ENCODE measurements at regions not wholly inside any gene's neighbourhood (a gene's known extent, or its start where the extent isn't known, plus 50 kb on each side); places are given as distances from the start of the nearest gene placed in this dataset.

- Mint-ChIP-seq H3K9me3 (peaks cover 3% of the 10 kb centered on the region), H3K36me3 (ENCODE audit: low read depth) (no peaks in the 10 kb centered on the region), H3K4me1 (peaks cover 3% of the 10 kb centered on the region), H3K27me3 (ENCODE audit: low read depth) (peaks cover 23% of the 10 kb centered on the region), H3K27ac (no peak overlapping the region), H3K4me3 (no peak overlapping the region)
- TF ChIP-seq CTCF (IDR thresholded peaks at IDR 0.05; ENCODE audit: unreplicated experiment in 3 of 3): no peak
Measured at GRCh38 chr1:220997791-220998190, 118.5 kb downstream of the HLX start.

GRCh38 chr1:220999872-221000863 is 120.9 kb downstream of the HLX start:
- peaks cover 8% of the 10 kb centered on the region for H3K27me3 Mint-ChIP-seq (ENCODE audit: low read depth)
- H3K4me3 Mint-ChIP-seq: no peak overlapping the region
- H3K27ac Mint-ChIP-seq: no peak overlapping the region
- no peaks in the 10 kb centered on the region for H3K4me1 Mint-ChIP-seq
- no peaks in the 10 kb centered on the region for H3K36me3 Mint-ChIP-seq (ENCODE audit: low read depth)
- H3K9me3 Mint-ChIP-seq: peaks cover 3% of the 10 kb centered on the region
- TF ChIP-seq CTCF (IDR thresholded peaks at IDR 0.05; ENCODE audit: unreplicated experiment in 3 of 3): no peak

- Mint-ChIP-seq H3K36me3 (ENCODE audit: low read depth) (no peaks in the 10 kb centered on the region), H3K27ac (no peak overlapping the region), H3K4me1 (no peaks in the 10 kb centered on the region), H3K4me3 (no peak overlapping the region), H3K9me3 (peaks cover 3% of the 10 kb centered on the region), H3K27me3 (ENCODE audit: low read depth) (peaks cover 8% of the 10 kb centered on the region)
- no peak for TF ChIP-seq CTCF (IDR thresholded peaks at IDR 0.05; ENCODE audit: unreplicated experiment in 3 of 3)
Measured at GRCh38 chr1:221001167-221001566, 121.9 kb downstream of the HLX start.

- Mint-ChIP-seq H3K9me3 (no peaks in the 10 kb centered on the region), H3K27ac (no peak overlapping the region), H3K4me1 (no peaks in the 10 kb centered on the region), H3K36me3 (ENCODE audit: low read depth) (no peaks in the 10 kb centered on the region), H3K27me3 (ENCODE audit: low read depth) (peaks cover 5% of the 10 kb centered on the region), H3K4me3 (no peak overlapping the region)
- TF ChIP-seq CTCF (IDR thresholded peaks at IDR 0.05; ENCODE audit: unreplicated experiment in 3 of 3): no peak
Measured at GRCh38 chr1:221002601-221003000, 123.4 kb downstream of the HLX start.

GRCh38 chr1:221011145-221011544 is 131.9 kb downstream of the HLX start:
- Mint-ChIP-seq H3K4me3 (no peak overlapping the region), H3K9me3 (peaks cover 4% of the 10 kb centered on the region), H3K27ac (no peak overlapping the region), H3K36me3 (ENCODE audit: low read depth) (no peaks in the 10 kb centered on the region), H3K4me1 (no peaks in the 10 kb centered on the region), H3K27me3 (ENCODE audit: low read depth) (peaks cover 15% of the 10 kb centered on the region)
- no peak for TF ChIP-seq CTCF (IDR thresholded peaks at IDR 0.05; ENCODE audit: unreplicated experiment in 3 of 3)

GRCh38 chr1:221012120-221012519 is 132.9 kb downstream of the HLX start:
- no peak overlapping the region for H3K27ac Mint-ChIP-seq
- no peak for TF ChIP-seq CTCF (IDR thresholded peaks at IDR 0.05; ENCODE audit: unreplicated experiment in 3 of 3)
- no peaks in the 10 kb centered on the region for H3K4me1 Mint-ChIP-seq
- H3K9me3 Mint-ChIP-seq: peaks cover 4% of the 10 kb centered on the region
- no peaks in the 10 kb centered on the region for H3K36me3 Mint-ChIP-seq (ENCODE audit: low read depth)
- peaks cover 15% of the 10 kb centered on the region for H3K27me3 Mint-ChIP-seq (ENCODE audit: low read depth)
- no peak overlapping the region for H3K4me3 Mint-ChIP-seq

Measured in nephron (organoid).